AG08395 (cell line): ENCODE measurements at regions not wholly inside any gene's neighbourhood (a gene's known extent, or its start where the extent isn't known, plus 50 kb on each side); places are given as distances from the start of the nearest gene placed in this dataset.
A peak's percentile ranks its signal among the peaks of the same experiment; 100 is the strongest.
"Not testable (repeated sequence)": the region's sequence is repeated elsewhere in the genome, so short reads cannot be mapped to it uniquely, and the experiment has no call there.

Source experiments
- DNase-seq: peaks from one replicate; pipeline ENCODE4 v3.0.0; 2012; ENCODE audit warnings: mixed read lengths, low spot score

DNA sequence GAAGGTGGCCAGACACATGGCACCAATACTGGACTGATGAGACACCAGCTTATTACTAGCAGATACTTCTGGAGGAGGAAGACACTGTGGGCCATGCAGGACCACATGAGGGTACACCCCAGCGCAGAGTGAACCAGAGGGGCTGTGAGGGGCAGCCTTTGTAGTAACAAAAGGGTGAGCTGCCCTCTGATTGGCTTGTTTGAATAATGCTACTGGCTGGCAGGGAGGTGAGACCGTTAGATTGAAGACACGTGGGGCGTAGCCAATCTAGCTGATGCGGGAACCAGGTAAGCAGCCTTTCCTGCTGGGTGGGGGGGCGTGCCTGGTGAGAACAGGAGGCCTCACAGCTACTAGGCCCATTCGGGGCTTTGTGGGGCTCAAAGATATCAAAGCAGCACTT lies 102.8 kb upstream of the SEC14L1 start:
- no peak for DNase-seq

GRCh38 chr17:77038884-77039555 lies 101.7 kb upstream of the SEC14L1 start:
- no peak for DNase-seq

GRCh38 chr17:77042476-77043231 lies 98.1 kb upstream of the SEC14L1 start:
- no peak for DNase-seq

GRCh38 chr17:77045441-77046041 lies 95.2 kb upstream of the SEC14L1 start:
- DNase-seq: no peak

GRCh38 chr17:77049440-77049839 lies 91.3 kb upstream of the SEC14L1 start:
- DNase-seq: no peak

DNA sequence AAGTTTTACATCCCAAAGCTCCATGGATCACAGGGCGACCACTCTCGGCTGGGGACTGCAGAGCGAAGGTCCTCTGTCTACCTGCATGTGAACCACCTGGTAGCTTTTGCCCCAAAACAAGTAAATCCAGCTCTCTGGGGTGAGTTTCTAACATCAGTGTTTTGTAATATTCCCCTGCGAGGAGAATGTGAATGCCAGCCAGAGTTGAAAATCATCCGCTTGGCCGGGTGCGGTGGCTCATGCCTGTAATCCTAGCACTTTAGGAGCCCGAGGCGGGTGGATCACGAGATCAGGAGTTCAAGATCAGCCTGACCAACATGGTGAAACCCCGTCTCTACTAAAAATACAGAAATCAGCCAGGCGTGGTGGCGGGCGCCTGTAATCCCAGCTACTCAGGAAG lies 89.9 kb upstream of the SEC14L1 start:
- DNase-seq: not testable (repeated sequence)

DNA sequence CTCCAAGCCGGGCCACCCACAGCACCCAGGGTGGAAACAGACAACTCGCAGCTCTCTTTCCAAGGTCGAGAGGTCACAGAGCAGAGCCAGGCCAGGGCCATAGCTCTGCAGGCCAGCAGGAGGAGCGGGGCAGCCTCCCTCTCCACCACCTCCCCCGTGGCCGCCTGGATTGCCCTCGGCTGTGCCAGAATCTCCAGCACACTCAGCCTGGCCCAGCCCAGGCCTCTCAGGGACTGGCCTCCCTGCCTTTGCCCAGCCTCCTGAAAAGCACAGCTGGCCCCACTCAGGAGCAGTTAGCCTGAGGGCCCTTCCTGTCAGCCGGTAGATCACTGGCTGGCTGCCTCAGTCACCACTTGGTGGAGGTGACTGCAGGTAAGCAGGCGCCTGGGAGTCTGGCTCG lies 85.8 kb upstream of the SEC14L1 start:
- no peak for DNase-seq

GRCh38 chr17:77055453-77055852 lies 85.3 kb upstream of the SEC14L1 start:
- no peak for DNase-seq

DNA sequence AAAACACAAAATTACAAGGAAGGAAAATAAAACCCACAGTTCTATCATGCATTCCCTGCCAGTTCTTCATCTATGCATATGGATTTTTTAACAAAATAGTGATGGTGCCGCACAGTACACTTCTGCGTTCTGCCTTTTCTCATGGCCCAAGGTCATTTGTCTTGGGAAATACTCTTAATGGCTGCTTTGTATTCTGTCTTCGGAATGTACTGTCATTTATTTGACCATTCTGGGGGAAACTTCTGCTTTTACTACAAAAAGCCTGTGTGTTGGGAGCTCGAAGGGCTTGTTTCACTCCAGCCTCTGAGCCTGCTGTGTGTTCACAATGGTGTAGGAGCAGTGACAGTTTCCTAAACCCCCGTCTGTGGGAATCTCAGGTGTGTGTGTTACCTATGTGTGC lies 82.8 kb upstream of the SEC14L1 start:
- no peak for DNase-seq

DNA sequence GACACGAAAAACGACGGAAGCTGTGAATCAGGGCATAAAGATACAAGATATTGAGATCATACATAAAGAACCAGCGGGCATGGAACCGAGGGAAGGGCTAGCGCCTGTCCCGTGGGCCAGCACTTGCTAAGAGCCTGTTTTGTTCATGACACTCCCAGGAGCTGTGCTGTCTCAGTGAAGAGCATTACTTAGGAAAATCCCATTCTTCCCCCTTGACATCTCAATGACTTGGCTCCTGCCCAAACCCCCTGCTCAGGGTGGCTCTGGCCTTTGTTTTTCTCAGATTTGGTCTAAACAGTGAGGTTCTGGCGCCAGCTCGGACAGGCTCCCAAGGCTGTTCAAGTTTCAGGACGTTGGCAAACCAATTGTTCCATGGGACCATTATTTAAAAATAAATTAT lies 79.1 kb upstream of the SEC14L1 start:
- DNase-seq: no peak

DNA sequence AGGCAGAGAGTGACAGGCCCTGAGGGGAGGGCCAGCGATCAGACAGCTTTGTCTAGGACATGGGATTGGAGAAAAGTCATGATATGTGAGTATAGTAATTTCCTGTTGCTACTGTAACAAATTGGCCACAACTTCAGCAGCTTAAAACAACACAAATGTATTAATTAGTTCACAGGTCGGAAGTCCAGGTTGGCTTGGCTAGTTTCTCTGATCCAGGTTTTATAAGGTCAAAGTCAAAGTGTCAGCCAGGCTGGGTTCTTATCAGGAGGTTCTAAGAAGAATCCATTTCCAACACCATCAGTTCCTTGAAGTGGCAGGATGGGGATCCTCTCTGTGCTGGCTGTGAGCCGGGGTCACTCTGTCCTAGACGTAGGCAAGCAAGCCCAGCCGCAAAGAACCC lies 76.2 kb upstream of the SEC14L1 start:
- DNase-seq: no peak

- DNase-seq: no peak
Observed at GRCh38 chr17:77066165-77066564, 74.6 kb upstream of the SEC14L1 start.

GRCh38 chr17:77066726-77067409 lies 73.9 kb upstream of the SEC14L1 start:
- peak; percentile 75 for DNase-seq

GRCh38 chr17:77068915-77069314 lies 71.9 kb upstream of the SEC14L1 start:
- no peak for DNase-seq

DNA sequence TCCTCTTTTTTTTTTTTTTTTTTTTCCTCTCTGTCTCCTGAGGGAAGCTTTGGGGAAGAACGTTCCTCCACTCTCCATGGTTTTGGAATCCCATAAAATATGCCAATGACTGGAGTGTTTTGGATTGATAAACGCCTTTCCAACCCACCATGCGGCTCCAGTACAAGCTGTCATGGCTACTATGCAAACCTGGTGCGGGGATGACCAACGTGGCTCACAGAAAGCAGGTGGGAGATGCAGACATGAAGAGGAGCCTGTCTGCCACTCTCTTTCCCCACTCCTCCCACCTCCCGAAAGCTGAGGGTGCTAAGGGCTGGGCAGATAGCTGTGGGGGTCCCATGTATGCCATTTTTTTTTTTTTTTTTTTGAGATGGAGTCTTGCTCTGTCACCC lies 69.9 kb upstream of the SEC14L1 start:
- DNase-seq: no peak

DNA sequence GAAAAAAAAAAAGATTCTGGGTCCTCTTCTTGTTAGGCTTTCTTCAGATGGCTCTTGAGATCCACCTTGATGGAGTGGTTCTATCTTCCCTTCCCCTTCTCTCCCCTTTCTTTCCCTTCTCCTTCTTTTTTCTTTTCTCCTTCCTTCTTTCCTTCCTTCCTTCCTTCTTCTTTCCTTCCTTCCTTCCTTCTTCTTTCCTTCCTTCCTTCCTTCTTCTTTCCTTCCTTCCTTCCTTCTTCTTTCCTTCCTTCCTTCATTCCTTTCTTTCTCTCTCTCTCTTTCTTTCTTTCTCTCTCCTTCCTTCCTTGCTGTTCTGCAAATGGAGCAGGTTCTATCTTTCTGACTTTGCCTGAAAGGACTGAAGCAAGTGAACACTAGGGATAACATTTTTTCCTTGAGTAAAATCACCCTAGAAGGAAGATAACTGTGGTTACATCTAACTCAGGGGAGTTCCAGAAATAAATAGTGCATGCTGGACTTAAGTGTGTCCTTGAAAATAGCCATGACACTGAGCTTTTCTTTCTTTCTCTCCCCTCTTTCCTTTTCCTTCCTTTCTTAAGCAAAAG lies 68.8 kb upstream of the SEC14L1 start:
- DNase-seq: no peak

GRCh38 chr17:77072670-77073069 lies 68.1 kb upstream of the SEC14L1 start:
- no peak for DNase-seq

DNA sequence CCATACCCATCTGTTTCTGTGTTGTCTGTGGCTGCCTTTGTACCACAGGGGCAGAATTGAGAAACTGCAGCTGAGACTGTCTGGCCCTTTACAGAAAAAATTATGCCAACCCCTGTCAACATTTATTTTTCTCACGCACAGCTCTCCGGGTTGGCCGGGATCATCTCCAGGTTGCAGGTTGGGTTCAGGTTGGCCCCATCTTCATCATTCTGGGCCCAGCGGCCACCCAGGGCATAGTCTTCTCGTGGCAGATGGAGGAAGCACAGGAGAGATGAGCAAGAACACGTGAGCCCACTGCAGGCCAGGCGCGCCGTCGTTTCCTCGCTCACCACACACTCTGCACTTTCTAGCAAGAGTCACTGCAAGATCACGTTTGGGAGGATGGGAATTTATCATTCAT lies 66.1 kb upstream of the SEC14L1 start:
- no peak for DNase-seq

- DNase-seq: no peak
Observed at GRCh38 chr17:77076124-77076830, 64.5 kb upstream of the SEC14L1 start.

DNA sequence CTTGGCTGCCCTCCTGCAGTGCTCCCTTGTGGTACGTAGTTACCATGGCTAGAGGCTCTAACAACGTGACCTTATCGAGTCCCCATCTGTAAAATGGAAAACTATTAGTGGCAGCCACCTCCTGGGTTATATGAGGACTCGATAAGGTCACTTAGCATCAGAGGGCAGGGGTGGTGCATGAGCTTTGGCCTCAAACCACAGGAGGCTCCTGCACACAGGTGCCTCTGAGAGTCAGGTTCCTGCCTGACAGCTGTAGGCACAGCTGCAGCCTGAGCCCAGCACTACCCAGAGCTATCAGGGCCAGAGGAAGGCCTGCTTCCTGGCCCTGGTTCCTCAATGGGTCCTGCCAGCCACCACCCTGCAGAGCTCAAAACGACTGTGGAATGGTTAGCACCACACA lies 57.2 kb upstream of the SEC14L1 start:
- no peak for DNase-seq

DNA sequence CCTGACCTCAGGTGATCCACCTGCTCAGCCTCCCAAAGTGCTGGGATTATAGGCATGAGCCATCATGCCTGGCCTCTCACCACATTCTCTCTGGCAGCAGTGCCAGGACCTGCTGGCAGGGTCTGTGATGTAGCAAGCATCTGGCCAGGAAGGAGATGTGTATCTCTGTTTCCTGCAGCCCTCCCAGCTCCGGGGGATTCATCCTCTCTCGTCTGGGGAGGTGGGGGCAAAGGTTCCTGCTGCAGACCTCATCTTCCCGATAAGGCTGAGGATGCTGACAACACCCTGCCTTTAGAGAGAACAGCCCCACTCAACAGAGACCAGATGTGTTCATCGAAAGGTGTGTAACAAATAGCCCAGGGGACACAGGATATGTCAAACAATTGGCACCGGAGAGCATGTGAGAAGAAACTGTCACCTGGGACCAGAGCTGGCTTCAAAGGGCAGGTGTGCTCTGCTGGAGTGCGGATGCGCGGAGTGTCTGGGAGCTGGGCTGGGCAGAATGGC lies 54.8 kb upstream of the SEC14L1 start:
- no peak for DNase-seq
